HG02798 (cell line): ENCODE measurements at regions not wholly inside any gene's neighbourhood (a gene's known extent, or its start where the extent isn't known, plus 50 kb on each side); places are given as distances from the start of the nearest gene placed in this dataset.
"Not testable (repeated sequence)": the region's sequence is repeated elsewhere in the genome, so short reads cannot be mapped to it uniquely, and the experiment has no call there.

Source experiments
- ATAC-seq: cut with Tn5 transposase; IDR thresholded peaks from one replicate; pipeline ENCODE4 v1.9.1; 2021; ENCODE audit warnings: mild to moderate bottlenecking; ENCODE audit not compliant: unreplicated experiment, poor library complexity

- ATAC-seq: no peak
Measured at GRCh38 chr22:48492366-48493320, 1335.0 kb downstream of the BRD1 start.

GRCh38 chr22:48491451-48491941, 1336.2 kb downstream of the BRD1 start:
- ATAC-seq: no peak

GRCh38 chr22:48490500-48491411, 1336.9 kb downstream of the BRD1 start:
- ATAC-seq: no peak

GRCh38 chr22:48489551-48490499, 1337.8 kb downstream of the BRD1 start:
- no peak for ATAC-seq

- no peak for ATAC-seq
Measured at GRCh38 chr22:48488611-48489511, 1338.8 kb downstream of the BRD1 start.

- ATAC-seq: no peak
Measured at GRCh38 chr22:48488149-48488551, 1339.5 kb downstream of the BRD1 start.

GRCh38 chr22:48486558-48486957, 1341.1 kb downstream of the BRD1 start:
- ATAC-seq: no peak

- no peak for ATAC-seq
Measured at GRCh38 chr22:48486134-48486532, 1341.5 kb downstream of the BRD1 start.

GRCh38 chr22:48485149-48486133, 1342.2 kb downstream of the BRD1 start:
- ATAC-seq: no peak

GRCh38 chr22:48483764-48484528, 1343.7 kb downstream of the BRD1 start:
- ATAC-seq: no peak

- ATAC-seq: no peak
Measured at GRCh38 chr22:48482771-48483170, 1344.9 kb downstream of the BRD1 start.

GRCh38 chr22:48482198-48482597, 1345.5 kb downstream of the BRD1 start:
- ATAC-seq: not testable (repeated sequence)

GRCh38 chr22:48481748-48482147, 1345.9 kb downstream of the BRD1 start:
- ATAC-seq: no peak

- no peak for ATAC-seq
Measured at GRCh38 chr22:48478529-48479265, 1349.0 kb downstream of the BRD1 start.

GRCh38 chr22:48478124-48478523, 1349.5 kb downstream of the BRD1 start:
- no peak for ATAC-seq

GRCh38 chr22:48477031-48477721, 1350.5 kb downstream of the BRD1 start:
- no peak for ATAC-seq
